Muscle layer of colon (tissue), 2 donors: ENCODE measurements at regions not wholly inside any gene's neighbourhood (a gene's known extent, or its start where the extent isn't known, plus 50 kb on each side); places are given as distances from the start of the nearest gene placed in this dataset.
"Not testable (repeated sequence)": the region's sequence is repeated elsewhere in the genome, so short reads cannot be mapped to it uniquely, and the experiment has no call there.

Experiments used
- H3K27ac ChIP-seq: one replicate; pipeline ENCODE4 v1.7.0; 2013; ENCODE audit warnings: low read depth, mild to moderate bottlenecking, low read length, moderate library complexity
- H3K27me3 ChIP-seq, 2 donors: one replicate each; pipeline ENCODE4 v1.7.0; 2013; ENCODE audit warnings: low read length in 2 of 2, mild to moderate bottlenecking in 2 of 2; ENCODE audit not compliant: insufficient read depth in 2 of 2, control insufficient read depth in 1 of 2
- H3K36me3 ChIP-seq: one replicate; pipeline ENCODE4 v1.7.0; 2013; ENCODE audit warnings: mild to moderate bottlenecking, low read length; ENCODE audit not compliant: insufficient read depth
- H3K4me1 ChIP-seq: one replicate; pipeline ENCODE4 v1.7.0; 2013; ENCODE audit warnings: mild to moderate bottlenecking, low read length; ENCODE audit not compliant: insufficient read depth
- H3K4me3 ChIP-seq, 2 donors: one replicate each; pipeline ENCODE4 v1.7.0; 2013; ENCODE audit warnings: low read length in 2 of 2, low read depth in 1 of 2, mild to moderate bottlenecking in 1 of 2, moderate library complexity in 1 of 2
- H3K9ac ChIP-seq: one replicate; pipeline ENCODE4 v1.7.0; 2013; ENCODE audit warnings: low read length
- H3K9me3 ChIP-seq: one replicate; pipeline ENCODE4 v1.7.0; 2013; ENCODE audit warnings: mild to moderate bottlenecking, low read length
- donor health status: abdominal sarcoma.
- donor health status: Adenocarcinoma of cecum.

DNA sequence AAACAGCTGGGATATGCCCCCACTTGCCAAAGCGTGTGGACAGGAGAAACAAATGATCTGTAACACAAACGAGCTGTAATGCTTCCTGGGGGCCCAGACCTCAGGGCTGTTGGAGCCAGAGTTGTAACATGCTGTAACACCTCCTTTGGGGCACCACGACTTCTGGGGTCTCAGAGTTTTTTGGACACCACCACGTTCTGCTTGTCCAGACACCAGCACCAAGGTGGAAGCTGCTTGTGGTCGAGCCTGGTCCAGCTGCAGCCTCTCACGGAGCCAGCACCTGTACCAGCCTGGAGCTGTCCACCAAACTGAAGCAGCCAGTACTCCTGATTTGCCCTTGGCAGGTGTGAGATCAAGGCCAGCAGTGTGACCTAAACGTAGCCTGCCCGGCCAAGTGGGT is 879.4 kb downstream of the SLC6A15 start:
- Histone ChIP-seq H3K27me3 (no peaks in the 10 kb centered on the region), H3K36me3 (no peaks in the 10 kb centered on the region), H3K27ac (no peak overlapping the region), H3K9me3 (no peaks in the 10 kb centered on the region), H3K4me3 (no peak overlapping the region), H3K9ac (no peak overlapping the region), H3K4me1 (no peaks in the 10 kb centered on the region)

GRCh38 chr12:84018556-84019179 is 893.9 kb downstream of the SLC6A15 start:
- not testable (repeated sequence) for H3K4me3 ChIP-seq, H3K27ac ChIP-seq, H3K27me3 ChIP-seq, H3K36me3 ChIP-seq, H3K4me1 ChIP-seq, H3K9ac ChIP-seq, H3K9me3 ChIP-seq

DNA sequence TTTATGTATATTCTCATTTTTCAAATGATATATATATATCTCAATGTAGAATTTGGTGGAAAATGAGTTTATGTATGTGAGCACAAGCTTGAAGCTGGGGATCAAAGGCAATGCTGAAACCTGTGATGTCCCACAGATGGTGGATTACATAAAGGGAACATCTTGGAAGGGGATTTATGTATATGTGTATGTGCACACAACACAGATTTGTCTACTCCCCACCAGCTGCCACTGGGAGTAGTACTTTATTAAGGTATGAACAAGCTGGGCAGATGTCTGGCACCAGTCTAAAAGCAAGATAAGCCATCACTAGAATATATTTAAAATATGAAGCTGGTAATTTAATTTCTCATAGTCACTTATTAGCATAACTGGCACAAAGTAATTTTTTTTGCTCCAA is 895.6 kb downstream of the SLC6A15 start:
- no peak overlapping the region for H3K9ac ChIP-seq
- H3K27ac ChIP-seq = no peak overlapping the region
- H3K36me3 ChIP-seq = no peaks in the 10 kb centered on the region
- H3K4me1 ChIP-seq = no peaks in the 10 kb centered on the region
- no peaks in the 10 kb centered on the region for H3K27me3 ChIP-seq
- no peaks in the 10 kb centered on the region for H3K9me3 ChIP-seq
- no peak overlapping the region for H3K4me3 ChIP-seq

GRCh38 chr12:83997423-83997822 is 915.2 kb downstream of the SLC6A15 start:
- Histone ChIP-seq H3K27ac (no peak overlapping the region), H3K27me3 (no peaks in the 10 kb centered on the region), H3K4me1 (no peaks in the 10 kb centered on the region), H3K9ac (no peak overlapping the region), H3K9me3 (no peaks in the 10 kb centered on the region), H3K36me3 (no peaks in the 10 kb centered on the region), H3K4me3 (no peak overlapping the region)

DNA sequence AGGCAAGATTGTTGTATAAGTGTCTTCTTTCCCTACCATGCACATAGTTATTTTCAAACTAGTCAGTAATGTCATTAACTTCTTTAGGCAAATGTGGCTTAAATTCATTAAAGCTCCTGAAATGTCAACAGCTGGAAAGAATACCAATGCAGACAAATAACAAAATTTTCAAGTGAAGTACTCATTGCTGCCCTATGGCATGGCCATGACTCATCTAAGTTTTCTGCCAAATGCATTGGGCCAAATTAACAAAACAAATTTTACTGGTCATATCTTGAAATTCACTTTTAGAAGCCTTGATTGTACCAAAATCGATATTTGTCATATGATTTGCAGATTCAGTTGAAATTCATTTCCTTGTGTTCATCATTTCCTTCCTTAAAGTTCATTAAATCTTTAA is 915.9 kb downstream of the SLC6A15 start:
- no peaks in the 10 kb centered on the region for H3K4me1 ChIP-seq
- H3K4me3 ChIP-seq = no peak overlapping the region
- H3K27me3 ChIP-seq = no peaks in the 10 kb centered on the region
- no peak overlapping the region for H3K9ac ChIP-seq
- no peak overlapping the region for H3K27ac ChIP-seq
- H3K9me3 ChIP-seq = no peaks in the 10 kb centered on the region
- H3K36me3 ChIP-seq = no peaks in the 10 kb centered on the region

DNA sequence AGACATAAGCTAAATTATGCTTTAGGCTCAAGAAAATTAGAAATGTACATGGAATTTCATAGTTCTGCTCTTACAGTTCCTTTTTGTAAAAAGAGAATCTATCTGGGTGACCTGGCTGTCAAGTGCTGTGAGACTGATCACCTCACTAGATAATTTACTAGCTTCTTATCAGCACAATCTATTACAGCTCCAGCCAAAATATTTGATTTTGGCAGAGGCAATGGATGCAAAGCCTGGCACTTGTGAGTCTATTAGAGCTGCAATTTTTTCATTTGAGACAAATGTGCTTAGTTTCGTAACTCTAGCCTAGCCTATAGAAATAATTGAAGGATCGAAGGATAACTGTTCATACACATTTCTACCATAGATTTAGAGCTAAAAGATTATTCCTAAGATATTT is 927.5 kb downstream of the SLC6A15 start:
- Histone ChIP-seq H3K9me3 (no peaks in the 10 kb centered on the region), H3K27ac (no peak overlapping the region), H3K4me1 (peaks cover 5% of the 10 kb centered on the region), H3K4me3 (no peak overlapping the region), H3K27me3 (no peaks in the 10 kb centered on the region), H3K36me3 (no peaks in the 10 kb centered on the region), H3K9ac (no peak overlapping the region)

DNA sequence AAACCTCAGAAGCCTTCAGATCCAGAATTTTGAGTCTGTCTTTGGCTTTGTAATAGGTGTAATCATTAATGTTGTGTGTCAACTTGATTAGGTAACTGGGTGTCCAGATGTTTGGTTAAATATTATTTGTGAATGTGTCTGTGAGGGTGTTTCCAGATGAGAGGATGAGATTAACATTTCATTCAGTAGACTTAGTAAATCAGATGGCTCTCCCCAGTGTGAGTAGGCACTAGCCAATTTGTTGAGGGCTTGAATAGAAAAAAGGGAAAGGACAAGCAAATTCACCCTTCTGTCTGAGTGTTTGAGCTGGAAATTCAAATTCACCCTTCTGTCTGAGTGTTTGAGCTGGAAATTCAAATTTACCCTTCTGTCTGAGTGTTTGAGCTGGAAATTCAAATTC is 932.2 kb downstream of the SLC6A15 start:
- no peaks in the 10 kb centered on the region for H3K27me3 ChIP-seq
- no peak overlapping the region for H3K4me3 ChIP-seq
- H3K36me3 ChIP-seq = no peaks in the 10 kb centered on the region
- H3K9me3 ChIP-seq = no peaks in the 10 kb centered on the region
- H3K4me1 ChIP-seq = peaks cover 5% of the 10 kb centered on the region
- no peak overlapping the region for H3K9ac ChIP-seq
- H3K27ac ChIP-seq = no peak overlapping the region

DNA sequence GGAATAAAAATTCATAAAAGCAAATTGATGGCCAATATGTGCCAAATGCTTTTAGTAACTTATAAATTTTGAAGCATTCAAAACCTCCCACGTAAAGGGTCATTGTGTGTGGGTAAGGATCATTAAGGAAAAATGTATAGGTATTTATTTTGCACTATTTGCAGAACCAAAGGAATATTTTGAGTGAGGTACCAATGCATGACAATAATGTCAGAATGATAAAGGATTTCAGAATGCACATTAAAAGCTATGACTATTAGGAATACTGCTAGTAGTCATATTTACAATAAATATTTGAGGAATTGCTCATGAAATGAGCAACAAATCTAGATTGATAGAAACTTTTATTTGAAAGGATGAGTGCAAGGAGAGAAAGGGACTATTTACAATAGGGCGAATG is 932.8 kb downstream of the SLC6A15 start:
- Histone ChIP-seq H3K4me1 (peaks cover 1% of the 10 kb centered on the region), H3K27ac (no peak overlapping the region), H3K4me3 (no peak overlapping the region), H3K9me3 (no peaks in the 10 kb centered on the region), H3K27me3 (no peaks in the 10 kb centered on the region), H3K9ac (no peak overlapping the region), H3K36me3 (no peaks in the 10 kb centered on the region)

- Histone ChIP-seq H3K4me3 (no peak overlapping the region), H3K9me3 (no peaks in the 10 kb centered on the region), H3K4me1 (no peaks in the 10 kb centered on the region), H3K27me3 (no peaks in the 10 kb centered on the region), H3K9ac (no peak overlapping the region), H3K27ac (no peak overlapping the region), H3K36me3 (no peaks in the 10 kb centered on the region)
Observed at GRCh38 chr12:83971781-83972180, 940.8 kb downstream of the SLC6A15 start.

GRCh38 chr12:83960767-83961166 is 951.8 kb downstream of the SLC6A15 start:
- Histone ChIP-seq H3K9ac (no peak overlapping the region), H3K9me3 (no peaks in the 10 kb centered on the region), H3K27me3 (no peaks in the 10 kb centered on the region), H3K27ac (no peak overlapping the region), H3K4me3 (no peak overlapping the region), H3K4me1 (no peaks in the 10 kb centered on the region), H3K36me3 (no peaks in the 10 kb centered on the region)

DNA sequence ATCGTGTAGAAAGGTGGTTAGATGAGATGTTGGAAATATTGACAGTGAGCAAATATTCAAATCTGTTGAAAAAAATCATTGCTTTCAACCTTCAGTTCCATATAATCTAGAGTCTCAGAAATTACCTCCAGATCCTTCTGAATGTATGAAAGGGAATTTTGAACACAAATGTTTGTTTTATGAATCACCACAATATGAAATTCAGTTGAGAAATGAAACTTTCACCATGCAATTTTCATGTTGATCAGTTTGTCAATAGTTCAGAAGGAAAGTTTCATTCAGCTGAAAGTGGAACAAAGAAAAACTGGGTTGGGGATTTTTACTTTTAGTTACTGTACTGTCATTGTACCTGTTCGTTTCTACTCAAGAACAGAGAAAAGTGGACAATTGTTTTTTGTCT is 953.6 kb downstream of the SLC6A15 start:
- Histone ChIP-seq H3K9me3 (no peaks in the 10 kb centered on the region), H3K4me3 (no peak overlapping the region), H3K9ac (no peak overlapping the region), H3K36me3 (no peaks in the 10 kb centered on the region), H3K27me3 (no peaks in the 10 kb centered on the region), H3K4me1 (no peaks in the 10 kb centered on the region), H3K27ac (no peak overlapping the region)

DNA sequence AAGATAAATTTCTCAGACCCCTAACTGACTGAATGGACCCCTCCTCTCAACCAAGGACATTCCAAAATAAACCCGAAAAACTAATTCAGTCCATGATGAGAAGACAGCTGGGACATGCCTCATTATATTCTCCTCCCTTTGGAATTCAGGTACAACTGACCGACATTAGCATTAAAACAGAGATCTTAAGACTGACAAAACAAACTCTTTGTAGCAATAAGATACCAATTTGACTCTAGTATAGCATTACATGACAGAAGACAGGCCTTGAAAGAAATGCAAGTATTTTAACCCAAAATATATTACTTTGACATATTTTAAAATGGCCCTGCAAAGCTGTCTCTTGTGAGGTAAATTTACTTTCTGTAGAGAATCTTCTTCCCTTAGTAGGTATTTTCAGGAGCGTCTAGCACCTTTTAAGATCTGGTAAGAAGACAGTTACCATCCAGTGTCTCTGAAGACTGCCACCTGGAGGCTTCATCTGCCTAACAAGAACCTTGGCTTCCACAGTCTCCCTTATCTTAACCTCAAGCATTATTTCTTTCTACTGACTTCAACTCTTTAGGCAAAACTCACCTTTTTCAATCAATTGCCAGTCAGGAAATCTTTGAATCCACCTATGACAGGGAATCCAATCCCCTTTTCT is 957.5 kb downstream of the SLC6A15 start:
- no peaks in the 10 kb centered on the region for H3K36me3 ChIP-seq
- no peaks in the 10 kb centered on the region for H3K9me3 ChIP-seq
- no peak overlapping the region for H3K9ac ChIP-seq
- no peak overlapping the region for H3K27ac ChIP-seq
- H3K4me1 ChIP-seq = no peaks in the 10 kb centered on the region
- H3K4me3 ChIP-seq = no peak overlapping the region
- no peaks in the 10 kb centered on the region for H3K27me3 ChIP-seq
